Amygdala (tissue), 56 donors: ENCODE measurements at regions not wholly inside any gene's neighbourhood (a gene's known extent, or its start where the extent isn't known, plus 50 kb on each side); places are given as distances from the start of the nearest gene placed in this dataset.
"Not testable (repeated sequence)": the region's sequence is repeated elsewhere in the genome, so short reads cannot be mapped to it uniquely, and the experiment has no call there.

ENCODE experiments used
- DNase-seq, 56 donors: peaks; one replicate each; lab custom pipeline; 2025; lab: John Stamatoyannopoulos, UW

- DNase-seq = no peak
Observed at GRCh38 chr2:136715146-136715545, 50.2 kb upstream of the THSD7B start.

- no peak for DNase-seq
Observed at GRCh38 chr2:136714452-136714951, 50.8 kb upstream of the THSD7B start.

GRCh38 chr2:136713739-136714138 lies 51.6 kb upstream of the THSD7B start:
- DNase-seq = no peak

GRCh38 chr2:136705336-136705735 lies 60.0 kb upstream of the THSD7B start:
- no peak for DNase-seq

GRCh38 chr2:136703214-136703613 lies 62.1 kb upstream of the THSD7B start:
- no peak for DNase-seq

GRCh38 chr2:136696438-136696837 lies 68.9 kb upstream of the THSD7B start:
- no peak for DNase-seq

GRCh38 chr2:136693966-136694365 lies 71.4 kb upstream of the THSD7B start:
- no peak for DNase-seq

- DNase-seq = not testable (repeated sequence)
Observed at GRCh38 chr2:136680079-136680478, 85.3 kb upstream of the THSD7B start.

- peak in 26 of 56 donors; percentile 1 to 45 (median 12) for DNase-seq
Observed at GRCh38 chr2:136665736-136666135, 99.6 kb upstream of the THSD7B start.

- DNase-seq = peak in 1 of 56 donors; percentile 5
Observed at GRCh38 chr2:136664713-136665405, 100.5 kb upstream of the THSD7B start.

- no peak for DNase-seq
Observed at GRCh38 chr2:136658201-136658600, 107.1 kb upstream of the THSD7B start.

GRCh38 chr2:136653861-136654260 lies 111.5 kb upstream of the THSD7B start:
- no peak for DNase-seq

GRCh38 chr2:136651456-136652010 lies 113.8 kb upstream of the THSD7B start:
- no peak for DNase-seq

- DNase-seq = no peak
Observed at GRCh38 chr2:136647039-136647438, 118.3 kb upstream of the THSD7B start.

- DNase-seq = no peak
Observed at GRCh38 chr2:136645236-136645828, 120.0 kb upstream of the THSD7B start.

GRCh38 chr2:136639651-136640050 lies 125.7 kb upstream of the THSD7B start:
- no peak for DNase-seq

- DNase-seq = no peak
Observed at GRCh38 chr2:136638193-136638592, 127.2 kb upstream of the THSD7B start.

- DNase-seq = no peak
Observed at GRCh38 chr2:136637402-136637801, 127.9 kb upstream of the THSD7B start.

GRCh38 chr2:136628490-136628889 lies 136.9 kb upstream of the THSD7B start:
- no peak for DNase-seq

- DNase-seq = no peak
Observed at GRCh38 chr2:136613096-136613495, 152.2 kb upstream of the THSD7B start.

GRCh38 chr2:136612079-136612478 lies 153.3 kb upstream of the THSD7B start:
- DNase-seq = no peak

GRCh38 chr2:136611451-136611850 lies 153.9 kb upstream of the THSD7B start:
- DNase-seq = no peak
